ENCODE measurements at regions not wholly inside any gene's neighbourhood (a gene's known extent, or its start where the extent isn't known, plus 50 kb on each side); places are given as distances from the start of the nearest gene placed in this dataset.

DNA sequence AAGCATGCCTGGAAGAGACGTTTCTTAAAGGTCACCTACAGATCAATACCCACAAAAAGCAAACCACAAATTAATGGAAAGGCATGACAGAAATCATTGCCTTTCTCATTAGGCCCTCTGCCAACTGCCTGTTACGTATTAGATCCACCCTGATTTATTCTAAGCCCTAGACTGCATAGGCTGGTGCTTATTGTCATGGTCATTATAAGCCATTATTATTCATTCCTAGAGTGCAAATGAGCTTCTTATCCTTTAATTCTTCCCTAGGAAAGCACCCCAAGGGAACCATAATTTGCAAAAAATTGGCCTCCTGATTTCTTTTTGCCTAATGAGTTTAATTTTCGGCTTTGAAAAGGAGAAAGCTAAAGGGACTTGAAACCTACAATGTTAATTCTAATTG lies 184.2 kb upstream of the GPRIN3 start:
- TF ChIP-seq, protein P1, sequence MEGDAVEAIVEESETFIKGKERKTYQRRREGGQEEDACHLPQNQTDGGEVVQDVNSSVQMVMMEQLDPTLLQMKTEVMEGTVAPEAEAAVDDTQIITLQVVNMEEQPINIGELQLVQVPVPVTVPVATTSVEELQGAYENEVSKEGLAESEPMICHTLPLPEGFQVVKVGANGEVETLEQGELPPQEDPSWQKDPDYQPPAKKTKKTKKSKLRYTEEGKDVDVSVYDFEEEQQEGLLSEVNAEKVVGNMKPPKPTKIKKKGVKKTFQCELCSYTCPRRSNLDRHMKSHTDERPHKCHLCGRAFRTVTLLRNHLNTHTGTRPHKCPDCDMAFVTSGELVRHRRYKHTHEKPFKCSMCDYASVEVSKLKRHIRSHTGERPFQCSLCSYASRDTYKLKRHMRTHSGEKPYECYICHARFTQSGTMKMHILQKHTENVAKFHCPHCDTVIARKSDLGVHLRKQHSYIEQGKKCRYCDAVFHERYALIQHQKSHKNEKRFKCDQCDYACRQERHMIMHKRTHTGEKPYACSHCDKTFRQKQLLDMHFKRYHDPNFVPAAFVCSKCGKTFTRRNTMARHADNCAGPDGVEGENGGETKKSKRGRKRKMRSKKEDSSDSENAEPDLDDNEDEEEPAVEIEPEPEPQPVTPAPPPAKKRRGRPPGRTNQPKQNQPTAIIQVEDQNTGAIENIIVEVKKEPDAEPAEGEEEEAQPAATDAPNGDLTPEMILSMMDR (IDR thresholded peaks at IDR 0.05) = no peak
- no peak for TF ChIP-seq EZH2 (IDR thresholded peaks at IDR 0.05; ENCODE audit: borderline replicate concordance, insufficient read depth, low read depth, low read length, poor library complexity, severe bottlenecking)
